Heart right ventricle (tissue), 16 donors: ENCODE measurements at regions not wholly inside any gene's neighbourhood (a gene's known extent, or its start where the extent isn't known, plus 50 kb on each side); places are given as distances from the start of the nearest gene placed in this dataset.

ENCODE experiments used
- ATAC-seq, 8 donors: fragments of 200-7000 bp; cut with Tn5 transposase; one replicate each; pipeline ENCODE4 v1.9.1; 2020; ENCODE audit warnings: mild to moderate bottlenecking in 8 of 8, moderate library complexity in 8 of 8, moderate number of reproducible peaks in 1 of 8
- DNase-seq, 2 donors: peaks; one replicate each; pipeline ENCODE4 v3.0.0-alpha.2; 2020
- H3K27ac ChIP-seq, 10 donors: fragments of 200-600 bp; sonication (generic) in 2 of 10; one replicate each; pipeline versions ENCODE4 v1.5.0 to v1.8.0; 2020 to 2022; ENCODE audit warnings: mild to moderate bottlenecking in 3 of 10
- H3K27me3 ChIP-seq, 7 donors: fragments of 200-600 bp; one replicate each; pipeline ENCODE4 v1.8.0; 2021 to 2022; ENCODE audit warnings: mild to moderate bottlenecking in 2 of 7
- H3K36me3 ChIP-seq, 9 donors: fragments of 200-600 bp; sonication (generic) in 1 of 9; one replicate each; pipeline versions ENCODE4 v1.5.0 to v1.8.0; 2020 to 2022; ENCODE audit warnings: mild to moderate bottlenecking in 2 of 9
- H3K4me1 ChIP-seq, 9 donors: fragments of 200-600 bp; sonication (generic) in 1 of 9; one replicate each; pipeline versions ENCODE4 v1.5.0 to v1.8.0; 2020 to 2022; ENCODE audit warnings: mild to moderate bottlenecking in 4 of 9
- H3K4me3 ChIP-seq, 10 donors: fragments of 200-600 bp; sonication (generic) in 2 of 10; one replicate each; pipeline versions ENCODE4 v1.5.0 to v1.8.0; 2020 to 2022; ENCODE audit warnings: mild to moderate bottlenecking in 7 of 10, moderate library complexity in 2 of 10
- H3K9me3 ChIP-seq, 11 donors: fragments of 200-600 bp in 10 of 11; sonication (generic) in 2 of 11; one replicate each; pipeline versions ENCODE4 v1.5.0 to v1.8.0; 2013 to 2022; ENCODE audit warnings: mild to moderate bottlenecking in 2 of 11, control low read depth in 1 of 11, moderate library complexity in 1 of 11
- CTCF ChIP-seq, 9 donors: fragments of 200-600 bp; sonication (generic) in 2 of 9; IDR thresholded peaks; one replicate each; pipeline versions ENCODE4 v1.5.0 to v1.8.0; 2021 to 2022; ENCODE audit warnings: antibody characterized with exemption in 9 of 9, mild to moderate bottlenecking in 5 of 9, moderate library complexity in 1 of 9
- WGBS, 2 donors: extraction: QIAGEN DNeasy Blood & Tissue Kit; methylation state at CpG; one replicate each; pipeline ENCODE4 v1.1.7; 2013; ENCODE audit warnings: inconsistent platforms in 1 of 2; 5-methylcytosine and 5-hydroxymethylcytosine counted together
- intact Hi-C, 10 donors: fragments of 100-400 bp; cut with DNase I; formaldehyde crosslinking; loops; one replicate each; pipeline versions ENCODE4 v1.11.1 to v1.14.2; 2022
- donor health status: Arrhythmogenic right ventricular cardiomyopathy.
- donor health status: ischemic (EF 13 %, LVEDD 7.1; RV severe dilation, severe dysfunction).
- donor health status: healthy with polysubstance abuse.
- donor health status: DM: no; HTN: yes; CAD: no.
- donor health status: DM: no; HTN: no; CAD: no.
- donor health status: ischemic (EF 25% LVEDD 6.9; RV normal size, moderate dysfunction).
- donor health status: ischemic (EF 25% LVEDD 5.7; RV mildly dilated, moderate dysfunction).
- donor health status: healthy.
- donor health status: DM: yes; HTN: yes; CAD: no.
- donor health status: Ischemic cardiomyopathy.
- donor health status: ischemic (EF 35%, LVEDD 5.7; RV mildly dilated, moderate dysfunction).
- donor health status: nonischemic (EF 11% LVEDD 7.7; RV severe dilation, severe dysfunction).
- donor health status: DM: yes; HTN: yes; CAD: no.
- donor health status: PGD.
- donor health status: ischemic (EF 29% LVEDD 5.4; RV normal size, mild dysfunction).
- donor health status: nonischemic (EF 23%, LVEDD 6.1; RV moderate dilation, normal function).

- H3K4me1 ChIP-seq, result no peaks in the 10 kb centered on the region
- ATAC-seq (no peak), DNase-seq (no peak)
- 93% methylated on average over 4 of the region's 4 CpGs for WGBS, 2 donors
- peaks cover 0 to 5% (median 0%) of the 10 kb centered on the region in 11 donors for H3K9me3 ChIP-seq
- TF ChIP-seq CTCF (IDR thresholded peaks at IDR 0.05), result no peak
- H3K27ac ChIP-seq, result no peak overlapping the region
- H3K4me3 ChIP-seq, result no peak overlapping the region
- no peaks in the 10 kb centered on the region for H3K27me3 ChIP-seq
- H3K36me3 ChIP-seq, result no peaks in the 10 kb centered on the region
- intact Hi-C loops, result loop anchor here in 2 of 10 donors (10.0 kb wide), 2 partner anchors 1067 to 1077 kb away; no protein-coding TSS in a partner anchor
Measured at GRCh38 chr13:34087791-34088190, 269.8 kb downstream of the RFC3 start.

- Histone ChIP-seq H3K27me3 (no peaks in the 10 kb centered on the region), H3K4me1 (no peaks in the 10 kb centered on the region), H3K4me3 (no peak overlapping the region), H3K36me3 (no peaks in the 10 kb centered on the region), H3K9me3 (peaks cover 0 to 5% (median 0%) of the 10 kb centered on the region in 11 donors), H3K27ac (no peak overlapping the region)
- intact Hi-C loops, result no loop called here
- DNase-seq (no peak), ATAC-seq (no peak)
- WGBS, 2 donors, result 80 to 86% methylated on average over 4 of the region's 4 CpGs
- no peak for TF ChIP-seq CTCF (IDR thresholded peaks at IDR 0.05)
Measured at GRCh38 chr13:34103854-34104253, 285.9 kb downstream of the RFC3 start.

- Histone ChIP-seq H3K36me3 (no peaks in the 10 kb centered on the region), H3K27me3 (no peaks in the 10 kb centered on the region), H3K4me3 (no peak overlapping the region), H3K27ac (no peak overlapping the region), H3K9me3 (peaks cover 0 to 15% (median 5%) of the 10 kb centered on the region in 11 donors), H3K4me1 (no peaks in the 10 kb centered on the region)
- 83 to 85% methylated on average over 4 of the region's 4 CpGs for WGBS, 2 donors
- no peak for TF ChIP-seq CTCF (IDR thresholded peaks at IDR 0.05)
- no peak for ATAC-seq
- DNase-seq, result no peak
- intact Hi-C loops, result no loop called here
Measured at GRCh38 chr13:34104853-34105252, 286.9 kb downstream of the RFC3 start.

- H3K36me3 ChIP-seq, result no peaks in the 10 kb centered on the region
- intact Hi-C loops, result no loop called here
- no peaks in the 10 kb centered on the region for H3K27me3 ChIP-seq
- no peak overlapping the region for H3K4me3 ChIP-seq
- no peaks in the 10 kb centered on the region for H3K4me1 ChIP-seq
- peaks cover 0 to 16% (median 5%) of the 10 kb centered on the region in 11 donors for H3K9me3 ChIP-seq
- DNase-seq (no peak), ATAC-seq (no peak)
- no peak for TF ChIP-seq CTCF (IDR thresholded peaks at IDR 0.05)
- WGBS, 2 donors, result 79 to 85% methylated on average over 1 of the region's 1 CpG
- no peak overlapping the region for H3K27ac ChIP-seq
Measured at GRCh38 chr13:34107806-34108205, 289.9 kb downstream of the RFC3 start.
